Ovary (tissue), 3 donors: ENCODE measurements at regions not wholly inside any gene's neighbourhood (a gene's known extent, or its start where the extent isn't known, plus 50 kb on each side); places are given as distances from the start of the nearest gene placed in this dataset.

Source experiments
- EP300 ChIP-seq: sonication (generic); formaldehyde crosslinking; IDR thresholded peaks from one replicate; pipeline ENCODE4 v1.6.1; 2017; ENCODE audit warnings: antibody characterized with exemption
- POLR2A ChIP-seq: fragments of 450-650 bp; IDR thresholded peaks from one replicate; pipeline ENCODE4 v1.6.1; 2017; ENCODE audit warnings: antibody characterized with exemption, mild to moderate bottlenecking, moderate library complexity
- TF ChIP-seq, protein P1 (sequence below), 3 donors: fragments of 450-650 bp in 2 of 3; fragments of 200-600 bp in 1 of 3; IDR thresholded peaks; one replicate each; pipeline versions ENCODE4 v1.5.1 to v1.8.0; 2016 to 2022; ENCODE audit warnings: antibody characterized with exemption in 3 of 3, mild to moderate bottlenecking in 1 of 3
- donor health status: DM: no; HTN: no; CAD: no.

DNA sequence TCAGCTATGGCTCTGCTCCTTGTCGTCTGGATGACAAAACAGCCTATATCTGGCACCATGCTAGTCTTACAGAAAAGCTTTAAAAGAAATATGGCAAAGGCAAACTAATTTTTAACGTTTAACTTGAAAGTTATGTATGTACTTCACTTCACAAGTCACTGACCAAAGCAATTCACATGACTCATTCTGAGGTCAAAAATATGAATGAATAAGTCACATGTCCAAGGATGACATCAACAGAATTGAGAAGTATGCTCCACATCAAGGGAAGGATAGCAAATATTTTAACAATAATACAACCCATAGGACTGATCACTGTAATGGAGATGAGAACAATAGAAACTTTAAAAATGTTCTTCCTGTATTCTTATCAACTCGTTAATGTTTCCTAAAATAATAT, 1072.6 kb upstream of the NUDT12 start:
- TF ChIP-seq POLR2A: no peak
- TF ChIP-seq, protein P1, sequence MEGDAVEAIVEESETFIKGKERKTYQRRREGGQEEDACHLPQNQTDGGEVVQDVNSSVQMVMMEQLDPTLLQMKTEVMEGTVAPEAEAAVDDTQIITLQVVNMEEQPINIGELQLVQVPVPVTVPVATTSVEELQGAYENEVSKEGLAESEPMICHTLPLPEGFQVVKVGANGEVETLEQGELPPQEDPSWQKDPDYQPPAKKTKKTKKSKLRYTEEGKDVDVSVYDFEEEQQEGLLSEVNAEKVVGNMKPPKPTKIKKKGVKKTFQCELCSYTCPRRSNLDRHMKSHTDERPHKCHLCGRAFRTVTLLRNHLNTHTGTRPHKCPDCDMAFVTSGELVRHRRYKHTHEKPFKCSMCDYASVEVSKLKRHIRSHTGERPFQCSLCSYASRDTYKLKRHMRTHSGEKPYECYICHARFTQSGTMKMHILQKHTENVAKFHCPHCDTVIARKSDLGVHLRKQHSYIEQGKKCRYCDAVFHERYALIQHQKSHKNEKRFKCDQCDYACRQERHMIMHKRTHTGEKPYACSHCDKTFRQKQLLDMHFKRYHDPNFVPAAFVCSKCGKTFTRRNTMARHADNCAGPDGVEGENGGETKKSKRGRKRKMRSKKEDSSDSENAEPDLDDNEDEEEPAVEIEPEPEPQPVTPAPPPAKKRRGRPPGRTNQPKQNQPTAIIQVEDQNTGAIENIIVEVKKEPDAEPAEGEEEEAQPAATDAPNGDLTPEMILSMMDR (IDR thresholded peaks at IDR 0.05): no peak
- no peak for TF ChIP-seq EP300
